Activated CD4-positive, alpha-beta T cell treated with anti-CD3 and anti-CD28 coated beads, Interleukin-2, Interleukin-6, amounts not matched to agents 100 ng/mL and 50 ng/mL, durations not matched to agents 16 hours and 8 hours (primary cell): ENCODE measurements at regions not wholly inside any gene's neighbourhood (a gene's known extent, or its start where the extent isn't known, plus 50 kb on each side); places are given as distances from the start of the nearest gene placed in this dataset.

Experiments
- DNase-seq: peaks from one replicate; pipeline ENCODE4 v3.0.0-alpha.2; 2020

DNA sequence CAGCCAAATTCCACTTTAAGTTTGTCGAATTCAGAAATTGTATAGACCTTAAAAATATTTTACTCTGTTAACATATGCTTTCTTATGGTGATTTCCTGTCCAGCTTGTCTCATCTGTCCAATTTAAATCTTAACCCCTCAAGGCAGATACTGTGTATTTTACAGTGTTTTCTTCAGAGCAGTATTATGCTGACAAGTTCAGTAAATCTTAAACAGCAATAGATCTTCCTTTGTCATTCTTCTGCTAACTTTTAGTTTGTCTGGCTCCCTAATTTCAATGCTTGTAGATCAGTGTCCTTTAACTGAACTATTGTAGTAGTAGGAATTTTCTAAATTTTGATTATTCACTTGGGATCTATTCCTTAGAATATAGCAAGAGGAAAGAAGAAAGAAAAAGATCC is 52.8 kb upstream of the MEIS1 start:
- DNase-seq = no peak

- no peak for DNase-seq
These were observed 55.5 kb upstream of the MEIS1 start for GRCh38 chr2:66379473-66379872.

DNA sequence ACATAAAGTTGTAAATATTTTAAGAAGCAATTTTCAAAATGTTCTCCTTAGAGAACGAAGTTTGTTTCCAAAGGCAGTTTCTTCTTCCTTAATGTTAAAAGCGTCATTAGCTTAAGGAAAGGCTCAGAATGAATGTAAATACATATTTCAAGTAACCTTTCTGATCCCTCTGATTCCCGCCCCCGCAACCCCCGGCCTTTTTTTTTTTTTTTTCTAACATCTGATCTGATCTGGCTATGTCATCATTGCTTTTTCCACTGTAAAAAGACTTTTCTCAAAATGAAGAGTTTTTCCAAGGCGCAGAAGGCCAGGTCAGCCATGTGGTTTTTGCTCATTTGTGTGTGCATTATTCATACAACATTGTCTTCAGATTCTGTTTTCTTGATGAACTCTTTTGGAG is 57.1 kb upstream of the MEIS1 start:
- DNase-seq = no peak

GRCh38 chr2:66370824-66371223 is 64.1 kb upstream of the MEIS1 start:
- DNase-seq = no peak

DNA sequence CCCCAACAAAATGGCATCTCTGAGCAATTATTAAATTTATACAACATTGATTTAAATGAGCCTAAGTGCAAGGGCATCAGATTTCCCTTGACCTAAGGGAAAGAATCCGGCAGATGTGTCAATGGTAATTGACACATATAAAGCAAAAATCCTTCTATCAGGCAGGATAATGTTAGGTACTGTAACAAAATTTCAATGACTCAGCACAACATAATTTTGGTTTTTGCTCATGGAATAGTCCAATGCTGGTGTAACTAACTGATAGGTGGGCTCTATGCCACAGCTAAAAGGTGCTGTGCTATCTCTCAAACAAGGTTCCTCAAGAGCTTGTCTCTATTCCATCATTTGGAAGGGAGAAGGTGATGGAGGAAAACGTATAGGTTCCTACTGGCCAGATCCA is 68.3 kb upstream of the MEIS1 start:
- no peak for DNase-seq

- no peak for DNase-seq
These were observed 70.2 kb upstream of the MEIS1 start for GRCh38 chr2:66364495-66365333.

GRCh38 chr2:66362701-66363100 is 72.2 kb upstream of the MEIS1 start:
- DNase-seq = no peak

- no peak for DNase-seq
These were observed 88.7 kb upstream of the MEIS1 start for GRCh38 chr2:66346231-66346664.

GRCh38 chr2:66344087-66344663 is 90.8 kb upstream of the MEIS1 start:
- no peak for DNase-seq

GRCh38 chr2:66343259-66343658 is 91.7 kb upstream of the MEIS1 start:
- DNase-seq = no peak

DNA sequence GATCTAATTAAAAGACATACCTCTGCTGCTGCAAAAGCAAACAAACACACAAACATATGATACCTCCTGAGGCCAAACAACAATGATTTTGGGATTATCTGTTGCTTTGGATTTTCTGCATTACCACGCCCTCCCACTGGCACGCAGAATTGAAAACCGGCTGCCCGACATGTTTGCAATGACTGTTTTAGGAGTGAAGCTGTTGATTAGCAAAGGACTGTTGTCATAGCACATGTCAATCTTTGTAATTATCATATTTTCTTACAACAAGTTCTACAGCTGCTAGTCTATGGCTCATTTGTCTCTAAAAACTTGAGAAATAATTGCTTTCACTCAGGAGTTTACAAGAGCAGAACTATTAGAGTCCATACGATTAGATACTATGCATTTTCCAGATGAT is 94.4 kb upstream of the MEIS1 start:
- DNase-seq = no peak

- DNase-seq = no peak
These were observed 100.5 kb upstream of the MEIS1 start for GRCh38 chr2:66334237-66335029.

GRCh38 chr2:66331176-66331575 is 103.7 kb upstream of the MEIS1 start:
- no peak for DNase-seq

GRCh38 chr2:66329081-66329605 is 105.8 kb upstream of the MEIS1 start:
- no peak for DNase-seq

- DNase-seq = no peak
These were observed 107.7 kb upstream of the MEIS1 start for GRCh38 chr2:66327066-66327740.

GRCh38 chr2:66324909-66325528 is 109.9 kb upstream of the MEIS1 start:
- DNase-seq = no peak

- DNase-seq = no peak
These were observed 110.6 kb upstream of the MEIS1 start for GRCh38 chr2:66324356-66324755.

DNA sequence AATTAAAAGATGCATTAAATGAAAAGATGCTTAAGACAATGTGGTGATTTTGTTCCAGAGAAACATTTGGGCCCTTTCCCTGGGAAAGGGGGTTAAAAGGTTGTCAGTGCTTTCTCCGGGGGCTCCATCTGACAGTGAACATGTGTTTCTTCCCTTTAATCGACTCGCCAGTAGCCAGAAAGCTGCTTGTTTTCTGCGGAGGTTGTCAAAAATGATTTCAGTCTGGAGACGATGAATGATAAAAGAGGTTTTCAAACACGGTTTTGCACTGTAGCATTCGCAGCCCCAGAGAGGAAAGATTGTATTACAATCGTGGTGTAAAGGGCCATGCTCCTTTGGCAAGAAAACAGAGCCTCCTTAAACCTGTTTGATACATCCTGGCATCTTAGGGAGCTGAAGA is 111.5 kb upstream of the MEIS1 start:
- DNase-seq = no peak

DNA sequence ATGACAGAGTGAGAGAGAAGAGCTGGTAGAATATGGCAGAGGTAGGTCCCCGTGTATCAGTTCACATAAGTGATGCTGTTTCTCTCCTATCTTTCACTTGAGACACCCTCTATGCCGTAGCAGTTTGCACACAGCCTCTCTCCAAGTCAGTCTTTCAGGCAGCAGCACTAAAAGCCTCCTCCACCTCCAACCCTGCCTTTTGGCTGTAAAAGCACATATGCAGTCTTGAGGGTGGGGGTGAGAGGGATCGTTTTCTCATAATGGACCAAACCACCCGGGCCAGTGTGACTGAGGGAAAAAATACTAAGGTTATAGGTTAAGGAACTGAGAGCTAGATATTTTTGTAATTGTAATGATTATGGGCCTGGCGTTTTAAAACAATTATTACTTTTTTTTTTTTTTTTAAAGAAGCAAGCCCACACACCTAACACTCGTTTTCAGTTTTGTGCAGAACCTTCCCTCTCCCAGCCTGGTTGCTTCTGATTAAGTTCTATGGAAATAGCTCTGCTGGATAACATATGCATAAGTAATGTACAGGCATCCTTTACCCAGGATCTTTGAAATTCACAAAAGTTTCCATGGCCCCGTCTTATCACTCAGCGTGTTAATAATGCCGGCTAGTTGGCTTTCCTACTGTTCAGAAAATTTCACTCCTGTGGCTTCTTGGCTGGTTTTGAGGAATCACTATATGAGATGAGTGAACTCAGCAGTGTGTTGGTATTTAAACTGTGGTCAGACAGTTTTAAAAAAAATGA is 112.2 kb upstream of the MEIS1 start:
- no peak for DNase-seq

DNA sequence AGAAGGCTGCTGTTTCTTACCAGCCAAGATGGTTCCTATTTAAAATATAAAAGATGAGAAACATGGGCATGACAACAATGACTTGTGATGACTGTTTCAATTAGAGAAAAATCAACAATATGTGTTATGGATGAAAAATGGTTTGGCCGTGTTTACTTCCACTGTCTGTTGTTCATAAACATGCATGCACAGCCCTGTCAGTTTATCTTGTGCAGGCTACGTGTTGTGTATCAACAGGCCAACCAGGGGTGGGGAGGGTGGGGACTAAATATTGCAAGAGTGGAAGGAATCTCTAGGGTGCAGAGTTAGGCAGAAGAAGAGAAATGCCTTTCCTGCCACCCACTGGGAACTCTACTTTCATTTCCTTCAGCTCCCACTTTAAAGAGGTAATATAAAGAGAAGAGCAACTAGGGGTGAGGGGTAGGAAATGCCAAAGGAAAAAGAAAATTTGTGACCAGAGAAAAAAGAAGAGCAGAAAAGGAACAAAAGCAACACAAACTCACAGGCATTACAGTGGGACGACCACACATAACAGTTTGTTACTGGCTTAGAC is 116.8 kb upstream of the MEIS1 start:
- no peak for DNase-seq

DNA sequence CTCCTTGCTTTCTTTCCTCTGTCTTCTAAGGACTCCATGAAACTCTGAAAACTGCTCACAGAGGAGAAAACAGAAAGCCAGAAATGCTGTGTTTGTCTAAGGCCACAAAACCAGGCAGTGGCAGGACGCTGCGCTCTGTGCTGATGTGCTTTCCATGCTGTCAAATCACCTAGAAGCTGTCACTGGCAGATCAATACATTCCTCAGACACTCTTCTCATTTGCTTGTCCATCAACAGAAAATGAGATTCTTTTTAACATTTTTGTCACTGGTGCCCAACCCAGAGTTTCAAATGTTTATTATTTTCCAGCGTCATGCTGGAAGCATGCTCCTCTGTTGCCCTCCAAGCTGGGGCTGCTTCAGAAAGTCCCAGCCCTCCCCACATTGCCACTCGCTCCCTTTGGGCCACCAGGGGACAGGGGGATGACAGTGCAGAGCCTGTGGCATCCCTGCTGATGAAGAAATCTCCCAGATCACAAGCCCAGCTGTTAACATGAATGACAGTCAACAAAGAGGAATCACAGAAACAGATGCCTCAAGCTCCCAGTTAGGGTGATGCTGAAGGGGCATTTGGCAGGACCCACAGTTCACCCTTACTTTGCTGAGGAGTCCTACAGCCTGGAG is 117.5 kb upstream of the MEIS1 start:
- DNase-seq = no peak
